SK-N-MC (cell line): ENCODE measurements at regions not wholly inside any gene's neighbourhood (a gene's known extent, or its start where the extent isn't known, plus 50 kb on each side); places are given as distances from the start of the nearest gene placed in this dataset.

Experiments
- EZH2 ChIP-seq: fragments of 200-600 bp; sonication (generic); IDR thresholded peaks from one replicate; pipeline ENCODE4 v1.6.1; 2017; ENCODE audit warnings: antibody characterized with exemption
- POLR2AphosphoS5 ChIP-seq: IDR thresholded peaks from 2 replicates; pipeline ENCODE4 v1.6.1; 2012; ENCODE audit warnings: mild to moderate bottlenecking, low read depth, low read length, borderline replicate concordance

GRCh38 chr11:115698243-115698642, 194.0 kb upstream of the CADM1 start:
- TF ChIP-seq POLR2AphosphoS5 = no peak
- no peak for TF ChIP-seq EZH2
